ENCODE measurements at regions not wholly inside any gene's neighbourhood (a gene's known extent, or its start where the extent isn't known, plus 50 kb on each side); places are given as distances from the start of the nearest gene placed in this dataset.

GRCh38 chr3:135560847-135561246 is 404.7 kb upstream of the PPP2R3A start:
- ATAC-seq (ENCODE audit: low read depth) (no peak), DNase-seq (ENCODE audit: low spot score) (no peak)
- Histone ChIP-seq H3K36me3 (ENCODE audit: low read depth) (no peaks in the 10 kb centered on the region), H3K9me3 (ENCODE audit: severe bottlenecking) (no peaks in the 10 kb centered on the region), H3K27me3 (ENCODE audit: insufficient read depth, poor library complexity, severe bottlenecking) (no peaks in the 10 kb centered on the region), H3K4me1 (ENCODE audit: insufficient read depth, poor library complexity, severe bottlenecking) (no peaks in the 10 kb centered on the region), H3K4me3 (ENCODE audit: severe bottlenecking) (no peak overlapping the region), H3K27ac (ENCODE audit: poor library complexity, severe bottlenecking) (no peak overlapping the region)
- no peak for TF ChIP-seq CTCF (IDR thresholded peaks at IDR 0.05; ENCODE audit: poor library complexity, severe bottlenecking)

GRCh38 chr3:135564696-135565095 is 400.8 kb upstream of the PPP2R3A start:
- Histone ChIP-seq H3K27me3 (ENCODE audit: insufficient read depth, poor library complexity, severe bottlenecking) (no peaks in the 10 kb centered on the region), H3K27ac (ENCODE audit: poor library complexity, severe bottlenecking) (no peak overlapping the region), H3K4me1 (ENCODE audit: insufficient read depth, poor library complexity, severe bottlenecking) (no peaks in the 10 kb centered on the region), H3K9me3 (ENCODE audit: severe bottlenecking) (no peaks in the 10 kb centered on the region), H3K4me3 (ENCODE audit: severe bottlenecking) (no peak overlapping the region), H3K36me3 (ENCODE audit: low read depth) (no peaks in the 10 kb centered on the region)
- TF ChIP-seq CTCF (IDR thresholded peaks at IDR 0.05; ENCODE audit: poor library complexity, severe bottlenecking), result no peak
- no peak for ATAC-seq (ENCODE audit: low read depth)
- no peak for DNase-seq (ENCODE audit: low spot score)

GRCh38 chr3:135565546-135565945 is 400.0 kb upstream of the PPP2R3A start:
- ATAC-seq (ENCODE audit: low read depth) (no peak), DNase-seq (ENCODE audit: low spot score) (no peak)
- Histone ChIP-seq H3K27ac (ENCODE audit: poor library complexity, severe bottlenecking) (no peak overlapping the region), H3K4me3 (ENCODE audit: severe bottlenecking) (no peak overlapping the region), H3K36me3 (ENCODE audit: low read depth) (no peaks in the 10 kb centered on the region), H3K9me3 (ENCODE audit: severe bottlenecking) (no peaks in the 10 kb centered on the region), H3K4me1 (ENCODE audit: insufficient read depth, poor library complexity, severe bottlenecking) (no peaks in the 10 kb centered on the region), H3K27me3 (ENCODE audit: insufficient read depth, poor library complexity, severe bottlenecking) (no peaks in the 10 kb centered on the region)
- TF ChIP-seq CTCF (IDR thresholded peaks at IDR 0.05; ENCODE audit: poor library complexity, severe bottlenecking), result no peak

- no peak for DNase-seq (ENCODE audit: low spot score)
- no peaks in the 10 kb centered on the region for H3K9me3 ChIP-seq (ENCODE audit: severe bottlenecking)
- H3K27me3 ChIP-seq (ENCODE audit: insufficient read depth, poor library complexity, severe bottlenecking), result no peaks in the 10 kb centered on the region
- no peaks in the 10 kb centered on the region for H3K36me3 ChIP-seq (ENCODE audit: low read depth)
- no peaks in the 10 kb centered on the region for H3K4me1 ChIP-seq (ENCODE audit: insufficient read depth, poor library complexity, severe bottlenecking)
- no peak overlapping the region for H3K4me3 ChIP-seq (ENCODE audit: severe bottlenecking)
- no peak overlapping the region for H3K27ac ChIP-seq (ENCODE audit: poor library complexity, severe bottlenecking)
- ATAC-seq (ENCODE audit: low read depth), result no peak
- TF ChIP-seq CTCF (IDR thresholded peaks at IDR 0.05; ENCODE audit: poor library complexity, severe bottlenecking), result no peak
These were observed 398.3 kb upstream of the PPP2R3A start for GRCh38 chr3:135567223-135567622.

- H3K27ac ChIP-seq (ENCODE audit: poor library complexity, severe bottlenecking), result no peak overlapping the region
- H3K27me3 ChIP-seq (ENCODE audit: insufficient read depth, poor library complexity, severe bottlenecking), result peaks cover 12% of the 10 kb centered on the region
- no peaks in the 10 kb centered on the region for H3K36me3 ChIP-seq (ENCODE audit: low read depth)
- H3K4me3 ChIP-seq (ENCODE audit: severe bottlenecking), result no peak overlapping the region
- H3K4me1 ChIP-seq (ENCODE audit: insufficient read depth, poor library complexity, severe bottlenecking), result no peaks in the 10 kb centered on the region
- DNase-seq (ENCODE audit: low spot score), result no peak
- no peaks in the 10 kb centered on the region for H3K9me3 ChIP-seq (ENCODE audit: severe bottlenecking)
- ATAC-seq (ENCODE audit: low read depth), result no peak
- TF ChIP-seq CTCF (IDR thresholded peaks at IDR 0.05; ENCODE audit: poor library complexity, severe bottlenecking), result no peak
These were observed 388.8 kb upstream of the PPP2R3A start for GRCh38 chr3:135576751-135577150.

Measured in RWPE2 (cell line).